GM12878 (cell line): ENCODE measurements at regions not wholly inside any gene's neighbourhood (a gene's known extent, or its start where the extent isn't known, plus 50 kb on each side); places are given as distances from the start of the nearest gene placed in this dataset.

Experiments used
- ATAC-seq: fragments of 200-7000 bp; cut with Tn5 transposase; 3 replicates; pipeline ENCODE4 v1.9.1; 2020; ENCODE audit warnings: mild to moderate bottlenecking, moderate library complexity
- BruUV-seq: library from RNA; stranded (reverse); fragments of 400-500 nt; replicated peaks from 2 replicates; lab custom pipeline; 2021; lab: Mats Ljungman, UMichigan
- CTCF ChIA-PET: fragments of 300-600 bp; sonication (Branson Sonifier 250); formaldehyde crosslinking; extraction: SDS; loops from one replicate; lab custom pipeline; 2021; ENCODE audit warnings: inconsistent platforms; lab: Yijun Ruan, JAX
- POLR2A ChIA-PET: fragments of 350-600 bp; formaldehyde crosslinking; extraction: SDS; loops from one replicate; lab custom pipeline; 2021; ENCODE audit warnings: inconsistent platforms; lab: Charles Lee
- RAD21 ChIA-PET: fragments of 300-600 bp; sonication (Branson Sonifier 250); formaldehyde crosslinking; loops from one replicate; lab custom pipeline; 2023; ENCODE audit warnings: antibody characterized with exemption; ENCODE audit not compliant: unreplicated experiment; lab: Charles Lee
- SMC1A ChIA-PET: fragments of 300-600 bp; sonication (Branson Sonifier 250); formaldehyde crosslinking; loops from one replicate; lab custom pipeline; 2023; ENCODE audit not compliant: unreplicated experiment, uncharacterized antibody; lab: Charles Lee
- DNase-seq: peaks from one replicate; pipeline ENCODE4 v3.0.0-alpha.2; 2011; ENCODE audit warnings: low read depth, low spot score
- FAIRE-seq: peaks from 3 replicates; lab custom pipeline; 2011; peaks lifted over from hg19 to GRCh38; lab: Jason Lieb, UNC
- H2AFZ ChIP-seq: 2 replicates; pipeline ENCODE4 v1.6.0; 2011; ENCODE audit warnings: low read depth, low read length, control low read depth; ENCODE audit not compliant: control insufficient read depth
- H3K27ac ChIP-seq: 2 replicates; pipeline ENCODE4 v1.5.1; 2011; ENCODE audit warnings: control low read depth; ENCODE audit not compliant: control insufficient read depth, insufficient read depth
- H3K27me3 ChIP-seq, 2 experiments: replicated peaks in 1 of 2; 2 replicates each; pipeline versions ENCODE4 v1.6.0 to v1.6.1; 2011; ENCODE audit warnings: low read length in 1 of 2; ENCODE audit not compliant: control insufficient read depth in 2 of 2, insufficient read depth in 2 of 2
- H3K36me3 ChIP-seq, 2 experiments: 2 replicates each; pipeline ENCODE4 v1.5.1; 2011; ENCODE audit warnings: low read length in 1 of 2; ENCODE audit not compliant: control insufficient read depth in 2 of 2, insufficient read depth in 2 of 2
- H3K4me1 ChIP-seq: 2 replicates; pipeline ENCODE4 v1.6.1; 2011; ENCODE audit warnings: mild to moderate bottlenecking, low read length, moderate library complexity, mixed read lengths; ENCODE audit not compliant: control insufficient read depth, insufficient read depth
- H3K4me2 ChIP-seq: 2 replicates; pipeline ENCODE4 v1.6.0; 2011; ENCODE audit warnings: control low read depth; ENCODE audit not compliant: control insufficient read depth, insufficient read depth
- H3K4me3 ChIP-seq: fragments of 200-600 bp; sonication (generic); 2 replicates; pipeline ENCODE4 v1.5.1; 2016
- H3K79me2 ChIP-seq: 2 replicates; pipeline ENCODE4 v1.6.0; 2011; ENCODE audit warnings: low read length; ENCODE audit not compliant: control insufficient read depth, insufficient read depth
- H3K9ac ChIP-seq: 2 replicates; pipeline ENCODE4 v1.8.0; 2011; ENCODE audit warnings: low read length, control low read depth, mixed read lengths; ENCODE audit not compliant: control insufficient read depth, insufficient read depth
- H3K9me3 ChIP-seq: replicated peaks from 3 replicates; pipeline ENCODE4 v1.5.1; 2011; ENCODE audit warnings: mild to moderate bottlenecking, low read length; ENCODE audit not compliant: control insufficient read depth, insufficient read depth
- H4K20me1 ChIP-seq: 2 replicates; pipeline ENCODE4 v1.6.0; 2011; ENCODE audit not compliant: control insufficient read depth, insufficient read depth
- HDAC6 ChIP-seq: fragments of 200-600 bp; sonication (generic); IDR thresholded peaks from one replicate; pipeline ENCODE4 v1.8.0; 2017; ENCODE audit warnings: antibody characterized with exemption; ENCODE audit not compliant: unreplicated experiment
- LARP7 ChIP-seq: fragments of 450-650 bp; IDR thresholded peaks from 2 replicates; pipeline ENCODE4 v1.6.1; 2017; ENCODE audit warnings: mild to moderate bottlenecking
- MTA2 ChIP-seq: fragments of 450-650 bp; IDR thresholded peaks from 2 replicates; pipeline ENCODE4 v1.6.1; 2016; ENCODE audit warnings: low read depth, mild to moderate bottlenecking, moderate library complexity
- RB1 ChIP-seq: fragments of 450-650 bp; formaldehyde crosslinking; IDR thresholded peaks from 2 replicates; pipeline ENCODE4 v1.6.1; 2017; ENCODE audit warnings: mild to moderate bottlenecking, borderline replicate concordance
- STAT1 ChIP-seq: fragments of 450-650 bp; conservative IDR thresholded peaks from 2 replicates; pipeline ENCODE4 v1.6.1; 2014; ENCODE audit warnings: antibody characterized with exemption, mild to moderate bottlenecking
- ZNF217 ChIP-seq: fragments of 450-650 bp; IDR thresholded peaks from 2 replicates; pipeline ENCODE4 v1.6.1; 2017; ENCODE audit warnings: antibody characterized with exemption, mild to moderate bottlenecking
- WGBS: methylation state at CpG from one replicate; pipeline ENCODE4 v1.1.6; 2016; ENCODE audit warnings: low lambda C conversion rate; ENCODE audit not compliant: insufficient replicate concordance, insufficient coverage; ENCODE audit errors: missing lambda C conversion rate; 5-methylcytosine and 5-hydroxymethylcytosine counted together
- in situ Hi-C: fragments of 300-500 bp; cut with MboI; formaldehyde crosslinking; loops from 9 replicates; pipeline ENCODE4 v1.14.3; 2018; ENCODE audit warnings: mixed read lengths
- intact Hi-C: fragments of 100-400 bp; cut with micrococcal nuclease; formaldehyde crosslinking; loops from one replicate; pipeline ENCODE4 v1.14.2; 2022; ENCODE audit not compliant: unreplicated experiment

GRCh38 chr1:197844651-197845050, 57.8 kb upstream of the C1orf53 start:
- in situ Hi-C loops = no loop called here
- intact Hi-C loops = no loop called here
- Histone ChIP-seq H3K79me2 (no peaks in the 10 kb centered on the region), H2AFZ (no peak overlapping the region), H4K20me1 (no peaks in the 10 kb centered on the region), H3K4me3 (no peak overlapping the region), H3K9me3 (no peaks in the 10 kb centered on the region)
- SMC1A ChIA-PET = interaction anchor here (0.5 to 1.2 kb wide), 4 partner anchors 96 to 196 kb away, joined by 3 to 4 read pairs (median 4); no protein-coding TSS in a partner anchor
- ATAC-seq (no peak), FAIRE-seq (no peak)
- POLR2A ChIA-PET = no interaction called here
- RAD21 ChIA-PET = no interaction called here
- 15% methylated on average over 3 of the region's 3 CpGs for WGBS
- no peak for TF ChIP-seq ZNF217
- TF ChIP-seq, all 136 proteins: peak for 0
- no peaks in the 10 kb centered on the region; a peak in 1 of 4 replicates for H3K27me3 ChIP-seq
- CTCF ChIA-PET = no interaction called here
- H3K9ac ChIP-seq = no peak overlapping the region
- H3K4me2 ChIP-seq = no peak overlapping the region
- no TSS peak for BruUV-seq
- H3K27ac ChIP-seq = no peak overlapping the region
- no peaks in the 10 kb centered on the region for H3K36me3 ChIP-seq
- no peaks in the 10 kb centered on the region for H3K4me1 ChIP-seq
- DNase-seq = no peak

DNA sequence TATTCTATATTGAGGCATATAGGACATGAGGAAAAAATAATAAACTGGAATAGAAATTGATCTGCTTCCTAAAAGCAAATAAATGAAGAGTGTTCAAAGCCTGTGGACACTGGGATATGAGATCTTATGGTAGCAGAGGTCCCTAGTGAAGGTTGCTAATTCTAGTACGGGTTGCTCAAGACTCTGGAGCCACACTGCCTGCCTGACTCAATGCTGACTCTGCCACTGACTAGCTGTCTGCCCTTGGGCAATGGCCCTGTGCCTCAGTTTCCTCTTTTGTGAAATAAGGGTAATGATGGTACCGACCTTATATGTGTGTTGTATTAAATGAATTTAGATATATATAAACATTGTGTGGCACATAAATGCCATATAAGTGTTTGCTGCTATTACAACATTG, 59.0 kb upstream of the C1orf53 start:
- Histone ChIP-seq H3K79me2 (no peaks in the 10 kb centered on the region), H3K4me3 (no peak overlapping the region), H4K20me1 (no peaks in the 10 kb centered on the region), H3K4me1 (no peaks in the 10 kb centered on the region), H3K27me3 (no peaks in the 10 kb centered on the region; a peak in 1 of 4 replicates), H3K27ac (no peak overlapping the region), H3K9me3 (no peaks in the 10 kb centered on the region), H2AFZ (no peak overlapping the region), H3K36me3 (no peaks in the 10 kb centered on the region), H3K4me2 (no peak overlapping the region), H3K9ac (no peak overlapping the region)
- DNase-seq (no peak), ATAC-seq (no peak), FAIRE-seq (no peak)
- 18% methylated on average over 2 of the region's 2 CpGs for WGBS
- RAD21 ChIA-PET = no interaction called here
- CTCF ChIA-PET = no interaction called here
- intact Hi-C loops = no loop called here
- POLR2A ChIA-PET = no interaction called here
- SMC1A ChIA-PET = no interaction called here
- no peak for TF ChIP-seq MTA2
- TF ChIP-seq LARP7 = no peak
- TF ChIP-seq HDAC6 = no peak
- no peak for TF ChIP-seq RB1
- TF ChIP-seq STAT1 = no peak
- in situ Hi-C loops = no loop called here
- BruUV-seq = no TSS peak
